ENCODE measurements at regions not wholly inside any gene's neighbourhood (a gene's known extent, or its start where the extent isn't known, plus 50 kb on each side); places are given as distances from the start of the nearest gene placed in this dataset.

DNA sequence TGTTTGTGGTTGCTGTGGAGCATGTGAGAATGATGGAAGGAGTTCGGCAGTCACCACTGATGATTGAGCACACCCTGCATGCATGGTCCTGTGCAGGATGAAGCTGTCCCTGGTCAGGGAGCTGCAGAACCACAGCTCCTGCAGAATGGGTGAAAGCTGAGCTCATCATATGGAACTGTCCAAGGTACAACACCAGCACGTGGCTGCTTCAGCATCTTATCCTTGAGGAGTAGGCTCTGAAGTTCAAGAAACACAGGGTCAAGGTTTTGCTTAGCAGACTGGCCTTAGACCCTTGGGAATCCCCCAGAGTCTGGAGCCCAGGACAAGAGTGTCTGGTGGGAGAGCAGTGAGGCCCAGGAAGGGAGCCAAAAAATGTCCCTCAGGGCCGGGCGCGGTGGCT, 182.4 kb upstream of the LARGE1 start:
- Histone ChIP-seq H3K9me2 (ENCODE audit: insufficient read depth) (no peaks in the 10 kb centered on the region), H3F3A (ENCODE audit: insufficient read depth) (no peaks in the 10 kb centered on the region), H3K4me2 (ENCODE audit: unreplicated experiment) (no peak overlapping the region), H4K20me1 (ENCODE audit: insufficient read depth) (no peaks in the 10 kb centered on the region), H2AFZ (no peak overlapping the region), H3K4me3 (no peak overlapping the region), H3K27ac (no peak overlapping the region), H3K36me3 (ENCODE audit: low read depth) (no peaks in the 10 kb centered on the region), H3K9me3 (ENCODE audit: low read depth) (no peaks in the 10 kb centered on the region), H3K4me1 (ENCODE audit: insufficient read depth) (no peaks in the 10 kb centered on the region), H3K27me3 (replicated peaks; ENCODE audit: insufficient read depth) (no peaks in the 10 kb centered on the region), H3K79me2 (ENCODE audit: insufficient read depth) (no peaks in the 10 kb centered on the region), H3K9ac (no peak overlapping the region)
- WGBS, 2 experiments (ENCODE audit: low coverage in 1 of 2, low lambda C conversion rate in 2 of 2, missing lambda C conversion rate in 2 of 2), result 52 to 55% methylated on average over 5 of the region's 5 CpGs
- in situ Hi-C loops (cut with MboI), result loop anchor here (25.0 kb wide), 1 partner anchor 590 kb away; no protein-coding TSS in a partner anchor
- TF ChIP-seq EZH2phosphoT487 (IDR thresholded peaks at IDR 0.05; ENCODE audit: insufficient read depth, low read depth) (no peak), EZH2 (IDR thresholded peaks at IDR 0.05; ENCODE audit: insufficient read depth, poor library complexity, severe bottlenecking) (no peak)
- DNase-seq, result peak; percentile 1

DNA sequence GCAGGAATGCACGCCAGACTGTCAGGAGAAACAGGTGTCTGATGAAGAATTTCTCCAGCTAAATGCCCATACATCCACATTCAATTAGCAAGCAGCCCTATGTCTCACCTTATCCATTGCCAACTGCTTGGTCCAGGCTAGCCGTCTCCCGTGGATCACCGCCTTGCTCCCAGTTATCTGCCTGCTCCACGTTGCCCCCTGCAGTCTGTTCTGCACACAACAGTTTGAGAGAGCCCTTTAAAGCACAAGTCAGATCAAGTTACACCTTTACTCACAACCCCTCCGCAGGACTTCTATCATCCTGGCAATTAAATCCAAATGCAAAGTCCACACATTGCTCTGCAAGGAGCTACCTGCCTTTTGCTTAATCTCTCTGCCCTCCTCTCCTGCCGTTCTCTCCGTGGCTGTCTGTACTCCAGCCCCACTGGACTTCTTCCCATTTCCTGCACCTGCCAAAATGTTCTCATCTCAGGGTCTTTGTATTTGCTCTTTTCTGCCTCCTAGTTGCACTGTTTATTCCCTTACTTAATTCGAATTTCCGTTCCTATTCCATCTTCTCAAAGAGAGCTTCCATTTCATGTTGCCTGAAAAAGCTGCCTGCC, 185.3 kb upstream of the LARGE1 start:
- H3K79me2 ChIP-seq (ENCODE audit: insufficient read depth), result no peaks in the 10 kb centered on the region
- H3F3A ChIP-seq (ENCODE audit: insufficient read depth), result no peaks in the 10 kb centered on the region
- H3K4me3 ChIP-seq, result no peak overlapping the region
- H3K9me2 ChIP-seq (ENCODE audit: insufficient read depth), result no peaks in the 10 kb centered on the region
- in situ Hi-C loops (cut with MboI), result loop anchor here (25.0 kb wide), 1 partner anchor 593 kb away; no protein-coding TSS in a partner anchor
- H3K27ac ChIP-seq, result no peak overlapping the region
- DNase-seq, result peak; percentile 22
- H4K20me1 ChIP-seq (ENCODE audit: insufficient read depth), result no peaks in the 10 kb centered on the region
- no peaks in the 10 kb centered on the region for H3K9me3 ChIP-seq (ENCODE audit: low read depth)
- TF ChIP-seq EZH2phosphoT487 (IDR thresholded peaks at IDR 0.05; ENCODE audit: insufficient read depth, low read depth), result no peak
- TF ChIP-seq EZH2 (IDR thresholded peaks at IDR 0.05; ENCODE audit: insufficient read depth, poor library complexity, severe bottlenecking), result no peak
- no peaks in the 10 kb centered on the region for H3K36me3 ChIP-seq (ENCODE audit: low read depth)
- H2AFZ ChIP-seq, result no peak overlapping the region
- H3K4me2 ChIP-seq (ENCODE audit: unreplicated experiment), result no peak overlapping the region
- 3 to 10% methylated on average over 10 of the region's 10 CpGs for WGBS, 2 experiments (ENCODE audit: low coverage in 1 of 2, low lambda C conversion rate in 2 of 2, missing lambda C conversion rate in 2 of 2)
- H3K27me3 ChIP-seq (replicated peaks; ENCODE audit: insufficient read depth), result no peaks in the 10 kb centered on the region
- H3K4me1 ChIP-seq (ENCODE audit: insufficient read depth), result no peaks in the 10 kb centered on the region
- H3K9ac ChIP-seq, result no peak overlapping the region

DNA sequence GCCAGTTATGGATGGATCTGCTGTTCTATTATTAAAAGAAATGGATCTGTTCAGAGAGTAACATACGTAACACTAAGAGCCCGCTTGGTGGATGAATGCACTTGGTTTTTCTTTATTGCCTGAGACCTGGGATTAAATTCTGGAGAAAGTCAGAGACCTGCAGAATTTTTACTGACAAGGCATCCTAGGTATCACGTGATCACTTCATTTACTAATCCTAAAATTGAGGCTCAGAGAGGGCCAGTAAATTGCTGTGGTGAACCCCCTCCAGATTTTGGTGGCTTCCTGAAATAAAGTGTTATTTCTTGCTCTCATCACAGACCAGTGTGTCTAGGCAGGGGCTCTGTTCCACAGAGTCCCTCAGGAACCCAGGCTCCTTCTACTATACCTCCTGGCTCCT, 187.9 kb upstream of the LARGE1 start:
- in situ Hi-C loops (cut with MboI), result loop anchor here (25.0 kb wide), 1 partner anchor 596 kb away; no protein-coding TSS in a partner anchor
- Histone ChIP-seq H3F3A (ENCODE audit: insufficient read depth) (no peaks in the 10 kb centered on the region), H3K27ac (no peak overlapping the region), H3K36me3 (ENCODE audit: low read depth) (no peaks in the 10 kb centered on the region), H3K79me2 (ENCODE audit: insufficient read depth) (no peaks in the 10 kb centered on the region), H3K4me2 (ENCODE audit: unreplicated experiment) (no peak overlapping the region), H3K9me2 (ENCODE audit: insufficient read depth) (no peaks in the 10 kb centered on the region), H3K27me3 (replicated peaks; ENCODE audit: insufficient read depth) (no peaks in the 10 kb centered on the region), H3K4me1 (ENCODE audit: insufficient read depth) (no peaks in the 10 kb centered on the region), H2AFZ (no peak overlapping the region), H4K20me1 (ENCODE audit: insufficient read depth) (no peaks in the 10 kb centered on the region), H3K9me3 (ENCODE audit: low read depth) (no peaks in the 10 kb centered on the region), H3K4me3 (no peak overlapping the region), H3K9ac (no peak overlapping the region)
- 59 to 73% methylated on average over 3 of the region's 3 CpGs for WGBS, 2 experiments (ENCODE audit: low coverage in 1 of 2, low lambda C conversion rate in 2 of 2, missing lambda C conversion rate in 2 of 2)
- TF ChIP-seq EZH2 (IDR thresholded peaks at IDR 0.05; ENCODE audit: insufficient read depth, poor library complexity, severe bottlenecking) (no peak), EZH2phosphoT487 (IDR thresholded peaks at IDR 0.05; ENCODE audit: insufficient read depth, low read depth) (no peak)
- no peak for DNase-seq

DNA sequence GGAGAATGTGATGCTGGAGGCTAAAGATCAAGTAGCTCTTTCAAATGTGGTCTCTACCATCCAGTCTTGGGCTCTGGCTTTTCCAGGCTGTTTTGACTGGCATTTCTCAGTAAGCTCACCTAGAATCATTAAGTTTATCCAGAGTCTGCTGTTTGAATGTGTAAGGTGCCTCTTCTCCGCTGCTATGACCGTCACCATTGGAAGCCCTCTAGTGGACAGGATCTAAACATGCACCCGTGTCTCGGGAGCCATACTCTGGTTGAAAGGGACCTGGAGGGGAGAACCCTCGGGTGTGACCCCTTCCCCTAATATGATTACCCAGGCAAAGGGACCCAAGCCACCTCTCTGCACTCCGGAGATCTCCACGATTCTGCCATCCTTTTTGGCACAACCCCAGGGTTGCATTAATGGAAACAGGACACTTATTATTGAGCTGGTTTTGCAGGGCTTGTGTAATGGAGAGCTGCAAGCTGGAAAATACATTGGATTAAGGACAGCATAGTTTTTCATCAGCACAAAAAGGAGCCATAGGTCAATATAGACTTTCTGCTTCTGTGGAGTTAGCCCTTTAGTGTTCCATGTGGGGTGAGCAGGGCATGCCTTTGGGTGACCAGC, 191.0 kb upstream of the LARGE1 start:
- no peaks in the 10 kb centered on the region for H3K79me2 ChIP-seq (ENCODE audit: insufficient read depth)
- TF ChIP-seq EZH2phosphoT487 (IDR thresholded peaks at IDR 0.05; ENCODE audit: insufficient read depth, low read depth), result no peak
- TF ChIP-seq EZH2 (IDR thresholded peaks at IDR 0.05; ENCODE audit: insufficient read depth, poor library complexity, severe bottlenecking), result no peak
- DNase-seq, result peak; percentile 59

More for the DNA sequence above, 191.0 kb upstream of the LARGE1 start:
- Histone ChIP-seq H3K27ac (no peak overlapping the region), H2AFZ (no peak overlapping the region), H3K4me2 (ENCODE audit: unreplicated experiment) (no peak overlapping the region), H3K27me3 (replicated peaks; ENCODE audit: insufficient read depth) (no peaks in the 10 kb centered on the region), H3K9me2 (ENCODE audit: insufficient read depth) (no peaks in the 10 kb centered on the region), H4K20me1 (ENCODE audit: insufficient read depth) (no peaks in the 10 kb centered on the region), H3F3A (ENCODE audit: insufficient read depth) (no peaks in the 10 kb centered on the region), H3K4me3 (no peak overlapping the region), H3K9me3 (ENCODE audit: low read depth) (no peaks in the 10 kb centered on the region), H3K4me1 (ENCODE audit: insufficient read depth) (no peaks in the 10 kb centered on the region), H3K36me3 (ENCODE audit: low read depth) (no peaks in the 10 kb centered on the region), H3K9ac (no peak overlapping the region)
- WGBS, 2 experiments (ENCODE audit: low coverage in 1 of 2, low lambda C conversion rate in 2 of 2, missing lambda C conversion rate in 2 of 2), result 8 to 13% methylated on average over 7 of the region's 7 CpGs
- in situ Hi-C loops (cut with MboI), result loop anchor here (25.0 kb wide), 1 partner anchor 599 kb away; no protein-coding TSS in a partner anchor

Data from GM23248 (cell line).